GM23338 (cell line): ENCODE measurements at regions not wholly inside any gene's neighbourhood (a gene's known extent, or its start where the extent isn't known, plus 50 kb on each side); places are given as distances from the start of the nearest gene placed in this dataset.
A peak's percentile ranks its signal among the peaks of the same experiment; 100 is the strongest.

Experiments used
- ATAC-seq: fragments of 200-7000 bp; cut with Tn5 transposase; 3 replicates; pipeline ENCODE4 v1.9.1; 2020
- DNase-seq: peaks from one replicate; pipeline ENCODE4 v3.0.0-alpha.2; 2015; ENCODE audit warnings: low spot score
- H2AFZ ChIP-seq: fragments of 200-600 bp; sonication (generic); 2 replicates; pipeline ENCODE4 v1.8.0; 2016; ENCODE audit warnings: antibody characterized with exemption, mild to moderate bottlenecking, moderate library complexity
- H3F3A ChIP-seq: fragments of 200-600 bp; sonication (generic); replicated peaks from 2 replicates; pipeline ENCODE4 v1.8.0; 2017; ENCODE audit warnings: antibody characterized with exemption, mixed run types, low read depth
- H3K27ac ChIP-seq: fragments of 200-600 bp; sonication (generic); 2 replicates; pipeline ENCODE4 v1.6.1; 2016; ENCODE audit warnings: low read depth
- H3K27me3 ChIP-seq: fragments of 200-600 bp; sonication (generic); 2 replicates; pipeline ENCODE4 v1.8.0; 2016; ENCODE audit warnings: mild to moderate bottlenecking, mixed run types, moderate library complexity; ENCODE audit not compliant: insufficient read depth
- H3K36me3 ChIP-seq: fragments of 200-600 bp; sonication (generic); 2 replicates; pipeline ENCODE4 v1.8.0; 2016; ENCODE audit warnings: mild to moderate bottlenecking; ENCODE audit not compliant: insufficient read depth
- H3K4me1 ChIP-seq: fragments of 200-600 bp; sonication (generic); 2 replicates; pipeline ENCODE4 v1.8.0; 2016; ENCODE audit warnings: mild to moderate bottlenecking, moderate library complexity; ENCODE audit not compliant: insufficient read depth
- H3K4me2 ChIP-seq: fragments of 200-600 bp; sonication (generic); 2 replicates; pipeline ENCODE4 v1.7.1; 2017; ENCODE audit warnings: mixed run types
- H3K4me3 ChIP-seq: fragments of 200-600 bp; sonication (generic); 2 replicates; pipeline ENCODE4 v1.6.1; 2016; ENCODE audit warnings: mixed run types
- H3K79me2 ChIP-seq: fragments of 200-600 bp; sonication (generic); replicated peaks from 2 replicates; pipeline ENCODE4 v1.8.0; 2017; ENCODE audit warnings: mild to moderate bottlenecking; ENCODE audit not compliant: insufficient read depth
- H3K9me2 ChIP-seq: fragments of 200-600 bp; sonication (generic); 2 replicates; pipeline ENCODE4 v1.8.0; 2017; ENCODE audit not compliant: insufficient read depth
- H4K20me1 ChIP-seq: fragments of 200-600 bp; sonication (generic); replicated peaks from 2 replicates; pipeline ENCODE4 v1.8.0; 2017; ENCODE audit warnings: mild to moderate bottlenecking; ENCODE audit not compliant: insufficient read depth
- H3K27ac Mint-ChIP-seq: 2 replicates; pipeline ENCODE4 v1.8.0; 2020; ENCODE audit warnings: inconsistent platforms, mild to moderate bottlenecking, moderate library complexity, mixed read lengths
- H3K27me3 Mint-ChIP-seq: 3 replicates; pipeline ENCODE4 v1.8.0; 2022; ENCODE audit warnings: low read depth, mild to moderate bottlenecking, moderate library complexity, mixed read lengths, inconsistent platforms; ENCODE audit not compliant: insufficient read depth, poor library complexity
- H3K36me3 Mint-ChIP-seq: 3 replicates; pipeline ENCODE4 v1.8.0; 2021; ENCODE audit warnings: low read depth, mild to moderate bottlenecking, inconsistent platforms, moderate library complexity, mixed read lengths
- H3K4me1 Mint-ChIP-seq: 3 replicates; pipeline ENCODE4 v1.8.0; 2020; ENCODE audit warnings: mild to moderate bottlenecking, inconsistent platforms, mixed read lengths
- H3K4me3 Mint-ChIP-seq: 3 replicates; pipeline ENCODE4 v1.8.0; 2021; ENCODE audit warnings: moderate library complexity, mild to moderate bottlenecking, inconsistent platforms, mixed read lengths
- H3K9me3 Mint-ChIP-seq: 3 replicates; pipeline ENCODE4 v1.8.0; 2020; ENCODE audit warnings: moderate library complexity, mild to moderate bottlenecking, inconsistent platforms, mixed read lengths
- CTCF ChIP-seq, 2 experiments: fragments of 200-600 bp in 1 of 2; sonication (generic) in 1 of 2; conservative IDR thresholded peaks; 2 replicates each; pipeline versions ENCODE4 v1.5.1 to v1.6.1; 2016 to 2017; ENCODE audit warnings: antibody characterized with exemption in 2 of 2, low read depth in 2 of 2, mild to moderate bottlenecking in 2 of 2, moderate library complexity in 1 of 2
- EZH2 ChIP-seq: fragments of 200-600 bp; sonication (generic); IDR thresholded peaks from one replicate; pipeline ENCODE4 v1.8.0; 2017; ENCODE audit warnings: antibody characterized with exemption, mild to moderate bottlenecking, low read depth; ENCODE audit not compliant: unreplicated experiment
- POLR2AphosphoS5 ChIP-seq: IDR thresholded peaks from 2 replicates; pipeline ENCODE4 v1.6.1; 2016; ENCODE audit warnings: antibody characterized with exemption, low read depth
- TF ChIP-seq, protein P1 (sequence below): fragments of 250-450 bp; sonication (Bioruptor Pico); IDR thresholded peaks from 2 replicates; pipeline ENCODE4 v1.5.0; 2020; ENCODE audit warnings: mild to moderate bottlenecking, moderate library complexity
- TF ChIP-seq, protein P2 (sequence below): IDR thresholded peaks from 2 replicates; pipeline ENCODE4 v1.6.1; 2016; ENCODE audit warnings: antibody characterized with exemption

DNA sequence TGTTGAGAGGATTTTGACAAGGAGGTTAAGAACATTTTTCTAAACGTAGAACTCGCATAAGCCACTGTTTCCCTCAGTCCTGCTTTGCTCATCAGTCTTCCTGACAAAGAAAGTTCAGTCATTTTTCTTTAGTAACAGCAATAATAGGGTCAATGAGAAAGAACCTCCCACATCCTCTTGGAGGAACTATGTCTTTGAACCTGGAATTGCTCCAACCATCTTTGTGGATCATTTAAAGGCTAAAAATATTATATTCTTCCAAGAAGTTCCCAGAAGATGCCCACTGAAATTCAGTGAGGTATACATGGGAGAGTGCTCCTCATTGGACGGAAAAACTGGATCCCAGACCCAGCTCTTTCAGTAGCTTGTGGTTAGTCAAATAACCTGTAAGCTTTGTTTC lies 282.8 kb upstream of the FAR2 start:
- H3K27me3 Mint-ChIP-seq = peaks cover 8% of the 10 kb centered on the region
- no peaks in the 10 kb centered on the region for H3K9me3 Mint-ChIP-seq

More for the DNA sequence above, 282.8 kb upstream of the FAR2 start:
- Histone ChIP-seq H3K27me3 (no peaks in the 10 kb centered on the region), H3F3A (no peaks in the 10 kb centered on the region), H4K20me1 (no peaks in the 10 kb centered on the region), H3K79me2 (no peaks in the 10 kb centered on the region), H3K4me2 (no peak overlapping the region), H3K9me2 (peaks cover 13% of the 10 kb centered on the region; the same call in 1 of the 2 replicates), H3K36me3 (no peaks in the 10 kb centered on the region), H2AFZ (peak overlapping the region; percentile 18), H3K4me1 (peaks cover 11% of the 10 kb centered on the region), H3K4me3 (no peak overlapping the region), H3K27ac (no peak overlapping the region)
- no peak for DNase-seq
- TF ChIP-seq POLR2AphosphoS5 = no peak
- TF ChIP-seq, protein P1, sequence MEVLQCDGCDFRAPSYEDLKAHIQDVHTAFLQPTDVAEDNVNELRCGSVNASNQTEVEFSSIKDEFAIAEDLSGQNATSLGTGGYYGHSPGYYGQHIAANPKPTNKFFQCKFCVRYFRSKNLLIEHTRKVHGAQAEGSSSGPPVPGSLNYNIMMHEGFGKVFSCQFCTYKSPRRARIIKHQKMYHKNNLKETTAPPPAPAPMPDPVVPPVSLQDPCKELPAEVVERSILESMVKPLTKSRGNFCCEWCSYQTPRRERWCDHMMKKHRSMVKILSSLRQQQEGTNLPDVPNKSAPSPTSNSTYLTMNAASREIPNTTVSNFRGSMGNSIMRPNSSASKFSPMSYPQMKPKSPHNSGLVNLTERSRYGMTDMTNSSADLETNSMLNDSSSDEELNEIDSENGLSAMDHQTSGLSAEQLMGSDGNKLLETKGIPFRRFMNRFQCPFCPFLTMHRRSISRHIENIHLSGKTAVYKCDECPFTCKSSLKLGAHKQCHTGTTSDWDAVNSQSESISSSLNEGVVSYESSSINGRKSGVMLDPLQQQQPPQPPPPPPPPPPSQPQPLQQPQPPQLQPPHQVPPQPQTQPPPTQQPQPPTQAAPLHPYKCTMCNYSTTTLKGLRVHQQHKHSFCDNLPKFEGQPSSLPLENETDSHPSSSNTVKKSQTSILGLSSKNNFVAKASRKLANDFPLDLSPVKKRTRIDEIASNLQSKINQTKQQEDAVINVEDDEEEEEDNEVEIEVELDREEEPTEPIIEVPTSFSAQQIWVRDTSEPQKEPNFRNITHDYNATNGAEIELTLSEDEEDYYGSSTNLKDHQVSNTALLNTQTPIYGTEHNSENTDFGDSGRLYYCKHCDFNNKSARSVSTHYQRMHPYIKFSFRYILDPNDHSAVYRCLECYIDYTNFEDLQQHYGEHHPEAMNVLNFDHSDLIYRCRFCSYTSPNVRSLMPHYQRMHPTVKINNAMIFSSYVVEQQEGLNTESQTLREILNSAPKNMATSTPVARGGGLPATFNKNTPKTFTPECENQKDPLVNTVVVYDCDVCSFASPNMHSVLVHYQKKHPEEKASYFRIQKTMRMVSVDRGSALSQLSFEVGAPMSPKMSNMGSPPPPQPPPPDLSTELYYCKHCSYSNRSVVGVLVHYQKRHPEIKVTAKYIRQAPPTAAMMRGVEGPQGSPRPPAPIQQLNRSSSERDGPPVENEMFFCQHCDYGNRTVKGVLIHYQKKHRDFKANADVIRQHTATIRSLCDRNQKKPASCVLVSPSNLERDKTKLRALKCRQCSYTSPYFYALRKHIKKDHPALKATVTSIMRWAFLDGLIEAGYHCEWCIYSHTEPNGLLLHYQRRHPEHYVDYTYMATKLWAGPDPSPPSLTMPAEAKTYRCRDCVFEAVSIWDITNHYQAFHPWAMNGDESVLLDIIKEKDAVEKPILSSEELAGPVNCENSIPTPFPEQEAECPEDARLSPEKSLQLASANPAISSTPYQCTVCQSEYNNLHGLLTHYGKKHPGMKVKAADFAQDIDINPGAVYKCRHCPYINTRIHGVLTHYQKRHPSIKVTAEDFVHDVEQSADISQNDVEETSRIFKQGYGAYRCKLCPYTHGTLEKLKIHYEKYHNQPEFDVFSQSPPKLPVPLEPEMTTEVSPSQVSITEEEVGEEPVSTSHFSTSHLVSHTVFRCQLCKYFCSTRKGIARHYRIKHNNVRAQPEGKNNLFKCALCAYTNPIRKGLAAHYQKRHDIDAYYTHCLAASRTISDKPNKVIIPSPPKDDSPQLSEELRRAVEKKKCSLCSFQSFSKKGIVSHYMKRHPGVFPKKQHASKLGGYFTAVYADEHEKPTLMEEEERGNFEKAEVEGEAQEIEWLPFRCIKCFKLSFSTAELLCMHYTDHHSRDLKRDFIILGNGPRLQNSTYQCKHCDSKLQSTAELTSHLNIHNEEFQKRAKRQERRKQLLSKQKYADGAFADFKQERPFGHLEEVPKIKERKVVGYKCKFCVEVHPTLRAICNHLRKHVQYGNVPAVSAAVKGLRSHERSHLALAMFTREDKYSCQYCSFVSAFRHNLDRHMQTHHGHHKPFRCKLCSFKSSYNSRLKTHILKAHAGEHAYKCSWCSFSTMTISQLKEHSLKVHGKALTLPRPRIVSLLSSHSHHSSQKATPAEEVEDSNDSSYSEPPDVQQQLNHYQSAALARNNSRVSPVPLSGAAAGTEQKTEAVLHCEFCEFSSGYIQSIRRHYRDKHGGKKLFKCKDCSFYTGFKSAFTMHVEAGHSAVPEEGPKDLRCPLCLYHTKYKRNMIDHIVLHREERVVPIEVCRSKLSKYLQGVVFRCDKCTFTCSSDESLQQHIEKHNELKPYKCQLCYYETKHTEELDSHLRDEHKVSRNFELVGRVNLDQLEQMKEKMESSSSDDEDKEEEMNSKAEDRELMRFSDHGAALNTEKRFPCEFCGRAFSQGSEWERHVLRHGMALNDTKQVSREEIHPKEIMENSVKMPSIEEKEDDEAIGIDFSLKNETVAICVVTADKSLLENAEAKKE (CRISPR knock-in tag) = no peak
- TF ChIP-seq, protein P2, sequence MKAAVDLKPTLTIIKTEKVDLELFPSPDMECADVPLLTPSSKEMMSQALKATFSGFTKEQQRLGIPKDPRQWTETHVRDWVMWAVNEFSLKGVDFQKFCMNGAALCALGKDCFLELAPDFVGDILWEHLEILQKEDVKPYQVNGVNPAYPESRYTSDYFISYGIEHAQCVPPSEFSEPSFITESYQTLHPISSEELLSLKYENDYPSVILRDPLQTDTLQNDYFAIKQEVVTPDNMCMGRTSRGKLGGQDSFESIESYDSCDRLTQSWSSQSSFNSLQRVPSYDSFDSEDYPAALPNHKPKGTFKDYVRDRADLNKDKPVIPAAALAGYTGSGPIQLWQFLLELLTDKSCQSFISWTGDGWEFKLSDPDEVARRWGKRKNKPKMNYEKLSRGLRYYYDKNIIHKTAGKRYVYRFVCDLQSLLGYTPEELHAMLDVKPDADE = no peak
- no peak for TF ChIP-seq EZH2
- TF ChIP-seq CTCF (conservative IDR thresholded peaks at IDR 0.05; ENCODE audit: low read depth in 2 of 2) = no peak
- Mint-ChIP-seq H3K36me3 (no peaks in the 10 kb centered on the region), H3K27ac (no peak overlapping the region), H3K4me3 (no peak overlapping the region), H3K4me1 (peaks cover 25% of the 10 kb centered on the region)
- no peak for ATAC-seq
